HEK293T (cell line): ENCODE measurements at regions not wholly inside any gene's neighbourhood (a gene's known extent, or its start where the extent isn't known, plus 50 kb on each side); places are given as distances from the start of the nearest gene placed in this dataset.

Source experiments
- BHLHE40 ChIP-seq: fragments of 450-650 bp; IDR thresholded peaks from 2 replicates; pipeline ENCODE4 v1.6.1; 2016; ENCODE audit warnings: mild to moderate bottlenecking, moderate library complexity, borderline replicate concordance
- FOXA1 ChIP-seq: fragments of 450-650 bp; IDR thresholded peaks from 2 replicates; pipeline ENCODE4 v1.6.1; 2016; ENCODE audit warnings: mild to moderate bottlenecking
- HDGF ChIP-seq: fragments of 450-650 bp; IDR thresholded peaks from 2 replicates; pipeline ENCODE4 v1.6.1; 2017; ENCODE audit warnings: antibody characterized with exemption, borderline replicate concordance
- TF ChIP-seq, protein P1 (sequence below): fragments of 450-650 bp; IDR thresholded peaks from 2 replicates; pipeline ENCODE4 v1.6.1; 2016

DNA sequence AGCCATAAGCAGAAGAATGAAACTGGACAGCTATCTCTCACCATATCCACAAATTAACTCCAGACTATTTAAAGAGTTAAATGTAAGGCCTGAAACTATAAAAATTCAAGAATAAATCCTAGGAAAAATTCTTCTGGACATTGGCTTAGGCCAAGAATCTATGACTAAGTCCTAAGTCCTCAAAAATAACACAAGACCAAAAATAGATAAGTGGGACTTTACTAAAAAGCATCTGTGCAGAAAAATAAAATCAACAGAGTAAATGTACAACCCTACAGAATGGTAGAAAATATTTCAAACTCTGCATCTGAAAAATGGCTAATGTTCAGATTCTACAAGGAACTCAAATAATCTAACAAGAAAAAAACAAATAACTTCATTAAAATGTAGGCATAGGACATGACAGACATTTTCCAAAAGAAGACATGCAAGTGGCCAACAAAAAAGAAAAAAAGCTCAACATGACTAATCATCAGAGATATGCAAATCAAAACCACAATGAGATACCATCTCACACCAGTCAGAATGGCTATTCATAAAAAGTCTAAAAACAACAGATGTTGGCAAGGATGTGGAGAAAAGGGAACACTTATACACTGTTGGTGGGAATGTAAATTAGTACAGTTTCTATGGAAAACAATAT, 61.0 kb upstream of the PPFIA2 start:
- TF ChIP-seq, protein P1, sequence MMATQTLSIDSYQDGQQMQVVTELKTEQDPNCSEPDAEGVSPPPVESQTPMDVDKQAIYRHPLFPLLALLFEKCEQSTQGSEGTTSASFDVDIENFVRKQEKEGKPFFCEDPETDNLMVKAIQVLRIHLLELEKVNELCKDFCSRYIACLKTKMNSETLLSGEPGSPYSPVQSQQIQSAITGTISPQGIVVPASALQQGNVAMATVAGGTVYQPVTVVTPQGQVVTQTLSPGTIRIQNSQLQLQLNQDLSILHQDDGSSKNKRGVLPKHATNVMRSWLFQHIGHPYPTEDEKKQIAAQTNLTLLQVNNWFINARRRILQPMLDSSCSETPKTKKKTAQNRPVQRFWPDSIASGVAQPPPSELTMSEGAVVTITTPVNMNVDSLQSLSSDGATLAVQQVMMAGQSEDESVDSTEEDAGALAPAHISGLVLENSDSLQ, result no peak
- TF ChIP-seq BHLHE40, result no peak
- TF ChIP-seq FOXA1, result no peak
- TF ChIP-seq HDGF, result no peak
